ENCODE measurements at regions not wholly inside any gene's neighbourhood (a gene's known extent, or its start where the extent isn't known, plus 50 kb on each side); places are given as distances from the start of the nearest gene placed in this dataset.

DNA sequence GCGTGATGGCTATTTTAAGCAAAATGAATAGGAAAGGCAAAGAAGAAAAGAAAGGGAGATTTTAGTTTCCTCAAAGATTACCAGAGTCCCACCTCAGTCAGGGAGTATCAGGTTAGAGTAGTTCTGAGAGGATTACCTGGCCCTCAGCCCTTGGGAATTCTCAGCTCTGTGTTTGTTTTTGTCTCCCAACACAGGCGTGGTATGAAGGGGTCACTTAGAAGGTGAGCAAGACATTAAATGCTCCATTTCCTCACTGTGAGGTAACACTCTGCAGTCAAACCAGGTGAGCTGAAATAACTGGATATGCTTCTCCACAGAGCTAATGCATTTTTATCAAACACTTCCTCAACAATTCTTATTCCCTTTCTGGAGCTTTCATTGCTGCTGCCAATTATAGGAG lies 232.2 kb downstream of the IKZF2 start:
- no peak overlapping the region for H3K4me3 ChIP-seq (ENCODE audit: low read depth, low read length)
- POLR2A ChIA-PET: no interaction called here
- TF ChIP-seq, protein P1, sequence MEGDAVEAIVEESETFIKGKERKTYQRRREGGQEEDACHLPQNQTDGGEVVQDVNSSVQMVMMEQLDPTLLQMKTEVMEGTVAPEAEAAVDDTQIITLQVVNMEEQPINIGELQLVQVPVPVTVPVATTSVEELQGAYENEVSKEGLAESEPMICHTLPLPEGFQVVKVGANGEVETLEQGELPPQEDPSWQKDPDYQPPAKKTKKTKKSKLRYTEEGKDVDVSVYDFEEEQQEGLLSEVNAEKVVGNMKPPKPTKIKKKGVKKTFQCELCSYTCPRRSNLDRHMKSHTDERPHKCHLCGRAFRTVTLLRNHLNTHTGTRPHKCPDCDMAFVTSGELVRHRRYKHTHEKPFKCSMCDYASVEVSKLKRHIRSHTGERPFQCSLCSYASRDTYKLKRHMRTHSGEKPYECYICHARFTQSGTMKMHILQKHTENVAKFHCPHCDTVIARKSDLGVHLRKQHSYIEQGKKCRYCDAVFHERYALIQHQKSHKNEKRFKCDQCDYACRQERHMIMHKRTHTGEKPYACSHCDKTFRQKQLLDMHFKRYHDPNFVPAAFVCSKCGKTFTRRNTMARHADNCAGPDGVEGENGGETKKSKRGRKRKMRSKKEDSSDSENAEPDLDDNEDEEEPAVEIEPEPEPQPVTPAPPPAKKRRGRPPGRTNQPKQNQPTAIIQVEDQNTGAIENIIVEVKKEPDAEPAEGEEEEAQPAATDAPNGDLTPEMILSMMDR (IDR thresholded peaks at IDR 0.05; ENCODE audit: insufficient read depth, low read length, missing control alignments): no peak
- CTCF ChIA-PET: no interaction called here
- no peak for DNase-seq (ENCODE audit: low read depth, low spot score)

DNA sequence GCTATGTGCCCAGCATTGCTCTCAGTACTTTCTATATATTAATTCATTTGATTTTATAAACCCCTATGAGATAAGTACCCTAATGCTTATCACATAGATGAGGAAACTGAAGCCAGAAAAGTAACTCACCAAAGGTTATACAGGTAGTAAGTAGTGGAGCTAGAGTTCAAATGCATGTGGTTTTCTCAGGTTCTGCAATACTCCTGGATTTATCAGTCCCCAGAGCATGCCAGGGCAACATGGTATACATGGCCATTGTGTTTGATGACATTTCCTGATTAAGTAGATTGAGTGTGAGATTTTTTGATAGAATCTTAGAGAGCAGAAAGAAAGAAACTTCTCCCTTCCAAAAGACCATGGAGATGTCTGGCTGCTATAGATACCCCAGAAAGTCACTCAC lies 233.1 kb downstream of the IKZF2 start:
- ChIA-PET CTCF (no interaction called here), POLR2A (no interaction called here)
- H3K4me3 ChIP-seq (ENCODE audit: low read depth, low read length): no peak overlapping the region
- TF ChIP-seq, protein P1 (IDR thresholded peaks at IDR 0.05; ENCODE audit: insufficient read depth, low read length, missing control alignments): no peak
- DNase-seq (ENCODE audit: low read depth, low spot score): no peak

DNA sequence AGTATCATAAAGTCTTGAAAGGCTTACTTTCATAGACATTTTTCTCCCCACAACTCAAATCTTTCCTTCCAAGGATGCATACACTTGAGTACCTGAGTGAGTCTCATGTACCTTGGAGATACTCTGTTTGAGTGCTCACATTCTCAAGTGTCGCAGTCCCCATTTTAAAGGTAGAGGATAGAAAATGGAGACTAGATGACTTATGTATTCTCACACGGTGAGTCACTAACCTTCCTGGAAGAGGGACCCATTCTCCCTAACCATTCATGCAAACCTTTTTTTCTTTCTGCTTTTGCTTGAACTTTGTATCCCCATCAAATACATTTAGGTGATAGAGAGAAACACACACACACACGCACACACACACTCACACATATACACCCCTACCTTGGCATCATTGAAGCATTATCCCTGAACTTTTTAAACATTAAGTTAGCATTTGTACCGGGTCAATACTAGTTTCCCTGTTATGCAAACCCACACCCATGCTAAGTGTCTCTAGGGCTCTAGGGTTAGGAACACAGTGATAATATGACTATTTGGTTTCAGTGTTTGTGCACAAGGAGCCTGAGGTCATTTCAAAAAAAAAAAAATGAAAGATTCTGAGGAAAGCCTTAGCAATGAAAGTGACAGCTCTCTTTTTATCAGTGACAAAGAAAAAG lies 236.2 kb downstream of the IKZF2 start:
- POLR2A ChIA-PET: no interaction called here
- CTCF ChIA-PET: interaction anchor here (5.2 kb wide), 1 partner anchor 23 kb away, joined by 21 read pairs; no protein-coding TSS in a partner anchor
- TF ChIP-seq, protein P1 (IDR thresholded peaks at IDR 0.05; ENCODE audit: insufficient read depth, low read length, missing control alignments): no peak
- no peak overlapping the region for H3K4me3 ChIP-seq (ENCODE audit: low read depth, low read length)
- DNase-seq (ENCODE audit: low read depth, low spot score): no peak

GRCh38 chr2:212914392-212914791 lies 237.0 kb downstream of the IKZF2 start:
- TF ChIP-seq, protein P1 (IDR thresholded peaks at IDR 0.05; ENCODE audit: insufficient read depth, low read length, missing control alignments): no peak
- DNase-seq (ENCODE audit: low read depth, low spot score): no peak
- POLR2A ChIA-PET: no interaction called here
- H3K4me3 ChIP-seq (ENCODE audit: low read depth, low read length): no peak overlapping the region
- CTCF ChIA-PET: interaction anchor here (5.2 kb wide), 1 partner anchor 22 kb away, joined by 21 read pairs; no protein-coding TSS in a partner anchor

GRCh38 chr2:212913640-212914306 lies 237.6 kb downstream of the IKZF2 start:
- POLR2A ChIA-PET: no interaction called here
- DNase-seq (ENCODE audit: low read depth, low spot score): no peak
- no peak overlapping the region for H3K4me3 ChIP-seq (ENCODE audit: low read depth, low read length)
- CTCF ChIA-PET: interaction anchor here (1.4 to 5.2 kb wide), 3 partner anchors 11 to 239 kb away, joined by 3 to 21 read pairs (median 4); no protein-coding TSS in a partner anchor
- TF ChIP-seq, protein P1 (IDR thresholded peaks at IDR 0.05; ENCODE audit: insufficient read depth, low read length, missing control alignments): no peak

DNA sequence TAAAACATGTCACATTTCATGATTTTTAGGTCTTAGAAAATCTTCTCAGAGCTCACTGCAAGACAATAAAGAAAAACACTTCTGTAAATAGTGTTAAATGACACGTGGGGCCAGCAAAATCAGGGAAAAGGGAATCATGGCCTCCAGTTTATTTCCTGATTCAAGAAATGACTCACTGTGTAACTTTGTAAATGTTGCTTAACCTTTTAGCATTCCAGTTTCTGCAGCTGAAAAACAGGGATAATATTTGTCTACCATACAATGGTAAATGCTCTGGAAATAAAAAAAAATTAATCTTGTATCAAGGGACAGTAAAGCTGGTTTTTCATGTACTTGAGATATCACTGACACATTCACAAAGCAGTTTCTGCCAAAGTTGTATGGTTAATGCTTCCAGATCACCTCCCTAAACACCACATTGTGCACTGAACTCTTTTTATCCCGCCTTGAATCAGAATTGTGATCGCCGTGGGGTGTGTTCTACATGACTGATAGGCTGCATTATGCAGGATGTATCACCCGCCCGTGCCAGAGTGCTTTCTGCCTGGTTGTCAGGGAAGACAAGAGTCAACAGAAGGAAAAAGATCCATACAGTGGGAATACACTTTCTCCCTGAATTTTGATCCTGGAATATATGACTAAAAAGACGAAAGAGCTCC lies 238.8 kb downstream of the IKZF2 start:
- H3K4me3 ChIP-seq (ENCODE audit: low read depth, low read length): no peak overlapping the region
- no peak for DNase-seq (ENCODE audit: low read depth, low spot score)
- TF ChIP-seq, protein P1 (IDR thresholded peaks at IDR 0.05; ENCODE audit: insufficient read depth, low read length, missing control alignments): no peak
- ChIA-PET POLR2A (no interaction called here), CTCF (interaction anchor here (1.0 to 5.2 kb wide), 4 partner anchors 10 to 240 kb away, joined by 3 to 21 read pairs (median 4); no protein-coding TSS in a partner anchor)

Data from AG04449 (cell line).